ENCODE measurements at regions not wholly inside any gene's neighbourhood (a gene's known extent, or its start where the extent isn't known, plus 50 kb on each side); places are given as distances from the start of the nearest gene placed in this dataset.

DNA sequence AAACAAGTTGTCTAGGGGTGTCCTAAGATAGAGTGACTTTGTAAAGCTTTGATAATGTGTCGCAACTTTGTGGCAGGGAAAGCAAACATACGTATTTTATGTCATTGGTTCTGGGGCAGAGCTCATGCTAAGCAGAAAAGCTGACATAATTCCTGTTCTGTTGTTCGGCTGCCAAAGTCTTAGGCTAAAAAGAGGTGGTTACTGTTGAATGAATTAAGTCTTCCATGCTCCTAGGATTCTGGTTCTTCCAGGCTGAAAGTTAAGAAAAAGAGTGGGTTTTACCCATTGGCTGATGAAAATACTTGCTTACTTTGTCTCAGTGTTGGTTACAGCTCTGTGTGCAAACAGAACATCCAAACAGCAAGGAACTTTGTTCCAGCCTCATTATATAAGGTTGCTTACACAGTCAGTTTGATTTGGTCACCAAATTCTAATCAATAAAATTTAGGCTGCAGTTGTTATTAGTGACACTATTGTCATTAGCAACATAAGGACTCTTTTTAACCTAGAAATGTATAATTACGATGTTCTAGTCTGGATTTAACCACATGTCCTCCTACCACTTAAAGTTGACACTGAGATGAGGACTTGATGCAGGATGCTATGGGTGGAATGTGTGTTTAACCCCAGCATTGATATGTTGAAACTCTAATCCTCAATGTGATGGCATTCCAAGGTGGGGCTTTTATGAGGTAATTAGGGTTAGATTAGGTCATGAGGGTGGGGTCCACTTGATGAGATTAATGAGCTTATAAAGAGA is 114.0 kb upstream of the GOT2 start (continued):
- TF ChIP-seq AFF4 (CRISPR knock-in tag; IDR thresholded peaks at IDR 0.05) (no peak), DMAP1 (CRISPR knock-in tag; IDR thresholded peaks at IDR 0.05) (no peak), ZNF552 (CRISPR knock-in tag; IDR thresholded peaks at IDR 0.05; ENCODE audit: borderline replicate concordance) (no peak), KDM6A (CRISPR knock-in tag; IDR thresholded peaks at IDR 0.05; ENCODE audit: low read depth) (no peak), HCFC1 (IDR thresholded peaks at IDR 0.05; ENCODE audit: low read depth, low read length) (no peak), DR1 (CRISPR knock-in tag; IDR thresholded peaks at IDR 0.05) (no peak), NR1H2 (CRISPR knock-in tag; IDR thresholded peaks at IDR 0.05; ENCODE audit: borderline replicate concordance, low read depth) (no peak), CBFB (CRISPR knock-in tag; IDR thresholded peaks at IDR 0.05) (no peak), NCOR1 (IDR thresholded peaks at IDR 0.05; ENCODE audit: borderline replicate concordance, low read length) (no peak), CEBPB (IDR thresholded peaks at IDR 0.05; ENCODE audit: borderline replicate concordance, low read depth, low read length) (peak; percentile 95), ZBTB3 (CRISPR knock-in tag; IDR thresholded peaks at IDR 0.05; ENCODE audit: borderline replicate concordance, low read depth) (no peak), ZNF335 (CRISPR knock-in tag; IDR thresholded peaks at IDR 0.05) (no peak), ADNP (CRISPR knock-in tag; IDR thresholded peaks at IDR 0.05) (no peak), ZFP62 (CRISPR knock-in tag; IDR thresholded peaks at IDR 0.05) (no peak), ZNF367 (CRISPR knock-in tag; IDR thresholded peaks at IDR 0.05; ENCODE audit: borderline replicate concordance) (no peak), DPF2 (CRISPR knock-in tag; IDR thresholded peaks at IDR 0.05; ENCODE audit: borderline replicate concordance, low read depth) (no peak; the same call in 1 of the 2 replicates), ZNF83 (CRISPR knock-in tag; IDR thresholded peaks at IDR 0.05; ENCODE audit: borderline replicate concordance) (no peak)
- TF ChIP-seq, protein P1, sequence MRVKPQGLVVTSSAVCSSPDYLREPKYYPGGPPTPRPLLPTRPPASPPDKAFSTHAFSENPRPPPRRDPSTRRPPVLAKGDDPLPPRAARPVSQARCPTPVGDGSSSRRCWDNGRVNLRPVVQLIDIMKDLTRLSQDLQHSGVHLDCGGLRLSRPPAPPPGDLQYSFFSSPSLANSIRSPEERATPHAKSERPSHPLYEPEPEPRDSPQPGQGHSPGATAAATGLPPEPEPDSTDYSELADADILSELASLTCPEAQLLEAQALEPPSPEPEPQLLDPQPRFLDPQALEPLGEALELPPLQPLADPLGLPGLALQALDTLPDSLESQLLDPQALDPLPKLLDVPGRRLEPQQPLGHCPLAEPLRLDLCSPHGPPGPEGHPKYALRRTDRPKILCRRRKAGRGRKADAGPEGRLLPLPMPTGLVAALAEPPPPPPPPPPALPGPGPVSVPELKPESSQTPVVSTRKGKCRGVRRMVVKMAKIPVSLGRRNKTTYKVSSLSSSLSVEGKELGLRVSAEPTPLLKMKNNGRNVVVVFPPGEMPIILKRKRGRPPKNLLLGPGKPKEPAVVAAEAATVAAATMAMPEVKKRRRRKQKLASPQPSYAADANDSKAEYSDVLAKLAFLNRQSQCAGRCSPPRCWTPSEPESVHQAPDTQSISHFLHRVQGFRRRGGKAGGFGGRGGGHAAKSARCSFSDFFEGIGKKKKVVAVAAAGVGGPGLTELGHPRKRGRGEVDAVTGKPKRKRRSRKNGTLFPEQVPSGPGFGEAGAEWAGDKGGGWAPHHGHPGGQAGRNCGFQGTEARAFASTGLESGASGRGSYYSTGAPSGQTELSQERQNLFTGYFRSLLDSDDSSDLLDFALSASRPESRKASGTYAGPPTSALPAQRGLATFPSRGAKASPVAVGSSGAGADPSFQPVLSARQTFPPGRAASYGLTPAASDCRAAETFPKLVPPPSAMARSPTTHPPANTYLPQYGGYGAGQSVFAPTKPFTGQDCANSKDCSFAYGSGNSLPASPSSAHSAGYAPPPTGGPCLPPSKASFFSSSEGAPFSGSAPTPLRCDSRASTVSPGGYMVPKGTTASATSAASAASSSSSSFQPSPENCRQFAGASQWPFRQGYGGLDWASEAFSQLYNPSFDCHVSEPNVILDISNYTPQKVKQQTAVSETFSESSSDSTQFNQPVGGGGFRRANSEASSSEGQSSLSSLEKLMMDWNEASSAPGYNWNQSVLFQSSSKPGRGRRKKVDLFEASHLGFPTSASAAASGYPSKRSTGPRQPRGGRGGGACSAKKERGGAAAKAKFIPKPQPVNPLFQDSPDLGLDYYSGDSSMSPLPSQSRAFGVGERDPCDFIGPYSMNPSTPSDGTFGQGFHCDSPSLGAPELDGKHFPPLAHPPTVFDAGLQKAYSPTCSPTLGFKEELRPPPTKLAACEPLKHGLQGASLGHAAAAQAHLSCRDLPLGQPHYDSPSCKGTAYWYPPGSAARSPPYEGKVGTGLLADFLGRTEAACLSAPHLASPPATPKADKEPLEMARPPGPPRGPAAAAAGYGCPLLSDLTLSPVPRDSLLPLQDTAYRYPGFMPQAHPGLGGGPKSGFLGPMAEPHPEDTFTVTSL (CRISPR knock-in tag; IDR thresholded peaks at IDR 0.05; ENCODE audit: borderline replicate concordance), result peak; percentile 68; the same call in 1 of the 2 replicates
- TF ChIP-seq, protein P2, sequence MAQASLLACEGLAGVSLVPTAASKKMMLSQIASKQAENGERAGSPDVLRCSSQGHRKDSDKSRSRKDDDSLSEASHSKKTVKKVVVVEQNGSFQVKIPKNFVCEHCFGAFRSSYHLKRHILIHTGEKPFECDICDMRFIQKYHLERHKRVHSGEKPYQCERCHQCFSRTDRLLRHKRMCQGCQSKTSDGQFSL (CRISPR knock-in tag; IDR thresholded peaks at IDR 0.05), result no peak

All from HepG2 (cell line).